Lung (tissue), 11 donors: ENCODE measurements at regions not wholly inside any gene's neighbourhood (a gene's known extent, or its start where the extent isn't known, plus 50 kb on each side); places are given as distances from the start of the nearest gene placed in this dataset.

Experiments used
- ATAC-seq: fragments of 200-7000 bp; cut with Tn5 transposase; one replicate; pipeline ENCODE4 v1.9.1; 2020; ENCODE audit warnings: moderate number of reproducible peaks; ENCODE audit not compliant: insufficient read depth, low FRiP score
- DNase-seq, 3 donors: peaks; one replicate each; pipeline ENCODE4 v3.0.0-alpha.2; 2013 to 2017
- H3K27ac ChIP-seq, 2 donors: one replicate each; pipeline ENCODE4 v1.5.1; 2013; ENCODE audit warnings: mild to moderate bottlenecking in 2 of 2, moderate library complexity in 2 of 2, control low read depth in 1 of 2, inconsistent platforms in 1 of 2, low read depth in 1 of 2, low read length in 1 of 2
- H3K27me3 ChIP-seq, 3 donors: one replicate each; pipeline ENCODE4 v1.5.1; 2013; ENCODE audit warnings: low read length in 2 of 3; ENCODE audit not compliant: control insufficient read depth in 3 of 3, insufficient read depth in 3 of 3
- H3K36me3 ChIP-seq, 4 donors: one replicate each; pipeline ENCODE4 v1.5.1; 2013; ENCODE audit warnings: low read length in 4 of 4, mild to moderate bottlenecking in 1 of 4, moderate library complexity in 1 of 4; ENCODE audit not compliant: control insufficient read depth in 4 of 4, insufficient read depth in 4 of 4
- H3K4me1 ChIP-seq, 5 donors: one replicate each; pipeline ENCODE4 v1.5.1; 2013; ENCODE audit warnings: low read length in 5 of 5, mild to moderate bottlenecking in 2 of 5, moderate library complexity in 1 of 5; ENCODE audit not compliant: control insufficient read depth in 5 of 5, insufficient read depth in 5 of 5
- H3K4me3 ChIP-seq: one replicate; pipeline ENCODE4 v1.5.1; 2013; ENCODE audit warnings: mild to moderate bottlenecking, control low read depth, moderate library complexity
- H3K9ac ChIP-seq, 2 donors: one replicate each; pipeline ENCODE4 v1.5.1; 2013; ENCODE audit warnings: low read length in 2 of 2, control low read depth in 1 of 2; ENCODE audit not compliant: insufficient read depth in 1 of 2
- H3K9me3 ChIP-seq, 4 donors: one replicate each; pipeline ENCODE4 v1.5.1; 2013; ENCODE audit warnings: low read length in 3 of 4, mild to moderate bottlenecking in 1 of 4, moderate library complexity in 1 of 4; ENCODE audit not compliant: control insufficient read depth in 4 of 4, insufficient read depth in 3 of 4
- CTCF ChIP-seq: IDR thresholded peaks from 2 replicates; pipeline ENCODE4 v1.5.1; 2012; ENCODE audit warnings: mild to moderate bottlenecking; ENCODE audit errors: control extremely low read depth, extremely low read depth
- WGBS, 2 donors: extraction: QIAGEN DNeasy Blood & Tissue Kit; methylation state at CpG; one replicate each; pipeline ENCODE4 v1.1.7; 2013; 5-methylcytosine and 5-hydroxymethylcytosine counted together
- donor health status: control.
- donor health status: control.
- donor health status: Bipolar disorder and iron deficiency.
- donor health status: healthy.
- donor health status: DM: yes; HTN: yes; CAD: no.

DNA sequence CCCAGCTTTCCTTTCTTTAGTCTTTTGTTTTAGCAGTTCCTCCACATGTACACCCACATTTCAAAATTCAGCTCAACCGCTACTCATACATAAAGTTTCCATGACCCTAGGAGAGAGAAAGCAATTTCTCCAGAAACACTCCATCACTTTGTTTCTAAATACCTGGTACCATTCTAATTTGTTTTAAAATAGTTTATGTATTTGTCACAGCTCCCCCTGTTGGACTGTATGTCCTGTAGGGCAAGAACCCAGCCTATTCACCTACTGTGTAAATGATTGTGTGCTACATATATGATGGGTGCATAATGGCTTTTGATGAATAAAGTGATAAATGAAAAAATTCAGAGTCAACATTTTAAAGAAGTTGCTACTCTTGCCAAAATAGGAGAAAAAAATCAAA lies 139.1 kb downstream of the COX7C start:
- Histone ChIP-seq H3K9me3 (no peaks in the 10 kb centered on the region), H3K27me3 (no peaks in the 10 kb centered on the region), H3K27ac (no peak overlapping the region), H3K9ac (no peak overlapping the region), H3K36me3 (no peaks in the 10 kb centered on the region), H3K4me3 (no peak overlapping the region), H3K4me1 (no peaks in the 10 kb centered on the region)
- 96 to 98% methylated on average over 1 of the region's 1 CpG for WGBS, 2 donors
- ATAC-seq (no peak), DNase-seq (no peak)
- TF ChIP-seq CTCF = no peak

- no peaks in the 10 kb centered on the region for H3K4me1 ChIP-seq
- WGBS, 2 donors = 64 to 79% methylated on average over 5 of the region's 5 CpGs
Measured at GRCh38 chr5:86757824-86758223, 140.1 kb downstream of the COX7C start.

GRCh38 chr5:86760661-86761060 lies 142.9 kb downstream of the COX7C start:
- no peak for ATAC-seq
- DNase-seq = no peak
- 45 to 68% methylated on average over 2 of the region's 2 CpGs for WGBS, 2 donors
- Histone ChIP-seq H3K27ac (no peak overlapping the region), H3K4me3 (no peak overlapping the region), H3K27me3 (no peaks in the 10 kb centered on the region), H3K36me3 (no peaks in the 10 kb centered on the region), H3K4me1 (peaks cover 0 to 3% (median 0%) of the 10 kb centered on the region in 5 donors), H3K9ac (no peak overlapping the region), H3K9me3 (no peaks in the 10 kb centered on the region)
- TF ChIP-seq CTCF = no peak

More at GRCh38 chr5:86757824-86758223, 140.1 kb downstream of the COX7C start:
- Histone ChIP-seq H3K27me3 (no peaks in the 10 kb centered on the region), H3K27ac (no peak overlapping the region), H3K9me3 (no peaks in the 10 kb centered on the region), H3K4me3 (no peak overlapping the region), H3K36me3 (no peaks in the 10 kb centered on the region), H3K9ac (no peak overlapping the region)
- ATAC-seq (no peak), DNase-seq (no peak)
- TF ChIP-seq CTCF = no peak

- TF ChIP-seq CTCF = no peak
- Histone ChIP-seq H3K4me1 (peaks cover 0 to 8% (median 0%) of the 10 kb centered on the region in 5 donors), H3K4me3 (no peak overlapping the region), H3K27me3 (no peaks in the 10 kb centered on the region), H3K9me3 (peaks cover 0 to 3% (median 0%) of the 10 kb centered on the region in 4 donors), H3K9ac (no peak overlapping the region), H3K27ac (no peak overlapping the region), H3K36me3 (no peaks in the 10 kb centered on the region)
- DNase-seq (no peak), ATAC-seq (no peak)
- WGBS, 2 donors = 81 to 97% methylated on average over 1 of the region's 1 CpG
Measured at GRCh38 chr5:86763929-86764328, 146.2 kb downstream of the COX7C start.
